Stimulated activated CD4-positive, alpha-beta T cell treated with anti-CD3 and anti-CD28 coated beads, Interleukin-1b, Interleukin-23, amount 100 ng/mL, for 4 hours (primary cell): ENCODE measurements at regions not wholly inside any gene's neighbourhood (a gene's known extent, or its start where the extent isn't known, plus 50 kb on each side); places are given as distances from the start of the nearest gene placed in this dataset.

Source experiments
- DNase-seq, 2 donors: peaks; one replicate each; pipeline ENCODE4 v3.0.0-alpha.2; 2020; ENCODE audit warnings: low read depth in 2 of 2

- no peak for DNase-seq
These were observed 102.2 kb upstream of the SASH1 start for GRCh38 chr6:148240461-148240840.

DNA sequence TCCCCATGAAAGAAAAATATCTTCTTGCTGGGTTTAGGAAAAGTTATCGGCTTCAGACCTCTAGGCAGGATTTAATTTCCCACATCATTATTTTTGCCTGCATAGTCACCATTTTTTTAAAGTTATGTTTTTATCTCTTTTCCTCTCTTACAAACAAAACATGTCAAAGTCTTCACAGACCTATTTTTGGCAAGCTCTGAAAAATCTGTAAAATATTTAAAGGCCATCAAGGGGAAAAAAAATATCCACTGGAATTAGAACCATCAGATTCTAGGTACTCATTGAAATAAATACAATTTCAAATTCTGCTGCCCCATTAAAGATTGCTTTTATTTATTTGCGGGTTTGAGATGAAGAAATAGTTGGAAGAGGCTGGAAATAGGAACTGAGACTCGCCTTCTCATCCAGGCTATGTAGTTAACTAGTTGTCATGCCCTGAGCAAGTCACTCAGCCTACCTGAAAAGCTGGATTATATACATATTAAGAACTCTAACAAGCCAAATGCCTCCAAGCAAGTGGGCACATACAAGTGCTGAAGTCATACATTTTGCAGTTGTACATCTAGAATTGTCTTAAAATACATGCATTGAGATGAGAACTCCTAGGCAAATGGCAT is 101.7 kb upstream of the SASH1 start:
- no peak for DNase-seq

DNA sequence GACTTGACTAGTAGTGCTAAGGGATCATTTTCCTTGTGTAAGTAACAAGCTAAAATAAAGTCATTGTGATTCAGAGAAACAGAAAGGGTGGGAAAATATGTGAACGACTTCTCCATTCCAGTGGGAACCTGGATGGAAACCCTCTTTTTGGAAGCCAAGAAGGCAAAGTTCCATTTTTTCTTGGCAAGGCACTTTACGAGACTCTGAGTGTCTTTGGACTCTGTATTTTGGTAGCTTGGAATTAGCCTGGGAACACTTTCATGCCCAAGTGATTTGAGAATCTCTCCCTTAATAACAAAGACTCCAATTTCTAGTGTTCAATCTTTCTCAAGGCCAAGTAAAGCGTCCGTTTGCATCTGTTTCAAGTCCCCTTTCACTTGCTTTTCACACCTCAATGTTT is 100.5 kb upstream of the SASH1 start:
- DNase-seq, result no peak

GRCh38 chr6:148244217-148244935 is 98.3 kb upstream of the SASH1 start:
- no peak for DNase-seq

DNA sequence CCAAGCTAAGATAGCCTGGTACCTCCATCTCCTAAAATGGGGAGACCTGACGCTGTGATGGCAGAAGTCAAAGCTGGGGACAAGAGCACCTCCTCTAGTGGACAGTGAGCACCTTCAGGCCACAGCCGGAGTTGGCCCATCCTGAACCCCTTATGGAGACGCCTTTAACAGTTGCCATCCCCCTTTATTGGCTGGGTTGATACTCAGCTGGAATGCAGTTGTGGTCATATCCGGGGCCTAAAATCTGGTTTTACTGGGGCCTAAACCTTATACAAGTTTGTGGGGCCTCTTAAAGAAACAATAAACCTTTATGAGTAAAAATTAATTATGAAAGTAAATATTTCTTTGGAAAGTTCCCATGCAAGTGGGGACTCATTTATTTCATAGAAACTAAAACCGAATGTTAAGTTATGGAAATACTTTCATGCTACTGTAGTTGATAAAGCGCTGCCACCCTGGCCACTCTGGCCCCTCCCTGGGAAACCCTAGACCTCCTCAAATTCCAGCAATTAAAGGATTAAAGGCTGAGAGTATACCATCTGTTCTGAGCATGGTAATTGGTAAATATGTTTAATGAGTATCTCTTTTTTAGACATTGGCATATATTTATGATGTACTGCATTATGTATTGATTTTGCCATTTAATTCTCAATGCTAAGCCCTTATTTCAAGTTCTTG is 95.1 kb upstream of the SASH1 start:
- DNase-seq, result no peak

DNA sequence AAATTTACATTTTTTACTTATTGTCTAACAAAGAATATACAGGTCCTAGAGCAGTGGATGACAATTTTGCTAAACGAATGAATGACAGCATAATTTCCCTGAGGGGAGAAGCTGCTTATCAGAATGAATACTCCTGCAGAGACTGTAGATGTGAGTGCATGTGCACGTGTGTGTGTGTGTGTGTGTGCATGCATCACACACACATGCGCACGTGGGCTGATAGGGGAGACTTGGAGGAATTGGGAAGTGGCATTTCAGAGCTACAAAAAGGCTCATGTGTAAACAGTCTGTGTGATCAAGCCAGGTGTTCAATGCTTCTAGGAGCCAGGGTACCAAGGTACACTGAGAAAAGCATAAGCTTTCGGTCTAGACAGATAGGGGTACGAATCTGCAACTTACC is 93.5 kb upstream of the SASH1 start:
- no peak for DNase-seq

DNA sequence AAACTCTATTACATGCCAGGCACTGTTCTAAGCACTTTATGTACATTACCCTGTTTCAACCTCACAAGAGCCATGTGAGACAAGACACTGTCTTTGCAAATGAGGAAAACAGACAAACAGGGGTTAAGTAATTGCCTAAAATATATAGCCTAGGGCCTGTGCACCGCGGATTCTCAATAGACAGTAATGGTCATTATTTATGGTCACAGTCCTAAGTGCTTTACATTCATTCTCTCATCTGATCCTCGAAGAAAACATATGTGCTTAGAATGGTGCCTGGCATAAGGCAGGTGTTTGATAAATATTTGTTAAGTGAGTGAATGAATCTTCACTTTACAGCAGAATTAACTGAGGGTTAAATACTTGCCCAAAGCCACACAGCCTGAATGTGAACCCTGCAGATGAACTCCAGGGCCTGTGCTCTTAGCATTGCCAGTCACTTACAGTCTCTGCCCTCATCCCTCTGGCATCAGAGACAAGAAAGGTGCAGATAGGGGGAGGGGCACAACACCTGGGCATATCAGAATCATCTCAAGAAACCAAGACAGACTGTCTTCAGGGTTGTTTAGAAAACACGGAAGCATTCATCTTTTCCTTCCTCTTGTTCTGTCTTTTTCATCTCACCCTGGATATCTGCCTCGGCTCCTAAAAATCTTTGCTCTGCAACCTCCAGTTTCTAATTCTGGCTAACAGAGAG is 92.8 kb upstream of the SASH1 start:
- no peak for DNase-seq

DNA sequence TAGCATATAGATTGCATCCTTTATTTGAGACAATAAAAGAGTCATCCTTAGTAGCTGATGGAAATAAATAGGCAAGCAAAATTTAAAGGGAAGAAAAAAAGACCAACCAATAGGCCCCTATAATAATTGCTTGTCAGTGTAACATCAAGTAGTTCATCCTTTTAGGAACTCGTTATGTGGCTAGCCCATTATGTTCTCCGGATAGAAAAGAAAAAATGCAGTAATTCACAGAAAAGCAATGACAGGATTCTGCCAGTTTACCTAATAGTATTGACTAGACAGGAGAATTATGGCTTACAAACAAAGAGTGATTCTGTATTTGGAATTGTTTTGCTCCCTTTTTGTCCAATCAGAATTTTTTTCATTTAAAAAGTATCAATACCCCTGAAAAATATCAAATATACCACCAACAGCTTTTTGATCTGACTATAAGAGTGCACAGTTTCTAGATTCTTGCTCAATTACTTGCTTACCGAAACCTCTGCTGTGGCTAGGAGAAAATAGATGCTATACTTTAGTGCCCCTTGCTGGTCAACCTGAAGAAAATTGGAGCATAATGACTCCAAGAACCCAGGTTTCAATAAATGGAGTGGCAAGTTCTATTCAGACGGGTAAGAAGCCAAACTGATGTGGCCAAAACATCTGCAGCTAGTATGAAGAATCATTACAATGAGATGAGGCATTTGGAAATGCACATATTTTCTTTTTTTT is 91.5 kb upstream of the SASH1 start:
- no peak for DNase-seq

DNA sequence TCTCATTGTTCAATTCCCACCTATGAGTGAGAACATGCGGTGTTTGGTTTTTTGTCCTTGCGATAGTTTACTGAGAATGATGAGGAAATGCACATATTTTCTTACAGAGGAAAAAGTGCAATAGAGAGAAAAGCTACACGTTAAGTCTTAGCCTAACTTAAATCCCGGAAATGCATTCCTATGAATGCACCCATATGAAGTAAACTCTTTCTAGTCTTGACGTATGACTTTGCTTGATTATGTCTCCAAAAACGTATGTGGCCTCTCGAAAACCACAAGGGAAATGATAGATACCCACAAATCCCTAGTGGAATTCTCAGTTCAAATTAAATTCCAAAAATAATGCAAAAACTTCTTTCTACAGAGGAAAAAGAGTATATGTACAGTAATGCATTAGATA is 90.7 kb upstream of the SASH1 start:
- no peak for DNase-seq

DNA sequence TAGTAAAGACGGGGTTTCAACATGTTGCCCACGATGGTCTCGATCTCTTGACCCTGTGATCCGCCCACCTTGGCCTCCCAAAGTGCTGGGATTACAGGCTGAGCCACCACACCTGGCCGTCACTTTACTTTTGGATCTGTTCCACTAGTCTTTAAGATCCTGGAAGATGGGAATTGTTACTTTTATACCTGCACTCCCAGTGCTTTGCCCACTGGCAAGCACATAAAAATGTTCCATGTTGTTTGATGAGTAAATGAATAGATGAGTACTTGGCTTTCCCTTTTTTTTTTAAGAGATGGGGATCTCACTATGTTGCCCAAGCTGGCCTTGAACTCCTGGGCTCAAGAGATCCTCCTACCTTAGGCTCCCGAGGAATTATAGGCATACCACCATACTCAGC is 84.8 kb upstream of the SASH1 start:
- no peak for DNase-seq

GRCh38 chr6:148258868-148259267 is 83.8 kb upstream of the SASH1 start:
- DNase-seq, result no peak

GRCh38 chr6:148261470-148261869 is 81.2 kb upstream of the SASH1 start:
- no peak for DNase-seq

GRCh38 chr6:148263010-148263409 is 79.6 kb upstream of the SASH1 start:
- DNase-seq, result no peak

- no peak for DNase-seq
These were observed 78.7 kb upstream of the SASH1 start for GRCh38 chr6:148263961-148264360.

- DNase-seq, result no peak
These were observed 77.6 kb upstream of the SASH1 start for GRCh38 chr6:148265054-148265453.

DNA sequence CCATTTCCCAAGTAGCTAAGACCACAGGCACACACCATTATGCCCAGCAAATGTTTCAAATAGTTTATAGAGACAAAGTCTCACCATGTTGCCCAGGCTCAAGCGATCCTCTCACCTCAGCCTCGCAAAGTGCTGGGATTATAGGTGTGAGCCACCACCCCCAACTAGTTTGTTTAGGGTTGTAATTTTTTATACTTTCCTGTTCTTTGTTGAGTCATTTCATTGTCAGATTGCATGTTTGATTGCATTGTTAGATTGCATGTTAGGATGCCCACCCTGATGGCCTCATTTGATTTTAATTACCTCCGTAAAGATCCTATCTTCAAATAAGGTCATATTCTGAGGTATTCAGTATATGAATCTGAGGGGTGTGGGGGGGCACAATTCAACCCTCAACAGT is 73.3 kb upstream of the SASH1 start:
- no peak for DNase-seq

GRCh38 chr6:148271711-148272439 is 70.8 kb upstream of the SASH1 start:
- DNase-seq, result no peak

DNA sequence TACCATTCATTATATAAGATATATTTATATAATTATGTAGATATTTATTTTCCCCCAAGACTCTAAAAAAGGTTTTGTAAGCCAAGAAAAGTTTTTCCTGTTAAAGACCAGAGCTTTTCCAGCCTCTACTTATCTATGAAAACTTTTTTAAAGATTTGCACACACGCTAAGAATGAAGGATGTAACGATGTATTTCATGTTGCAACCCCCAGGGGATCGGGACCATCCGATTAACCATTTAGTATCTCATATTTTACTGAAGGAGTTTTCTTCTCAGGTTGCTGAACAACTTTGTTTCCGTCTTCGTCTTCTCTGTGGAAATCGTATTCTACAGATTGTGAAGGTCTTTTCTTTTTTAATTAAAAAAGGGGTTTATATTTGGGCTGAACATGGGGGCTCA is 70.0 kb upstream of the SASH1 start:
- no peak for DNase-seq

- no peak for DNase-seq
These were observed 68.5 kb upstream of the SASH1 start for GRCh38 chr6:148273962-148274752.

GRCh38 chr6:148274809-148275208 is 67.8 kb upstream of the SASH1 start:
- no peak for DNase-seq

- no peak for DNase-seq
These were observed 57.4 kb upstream of the SASH1 start for GRCh38 chr6:148285205-148285604.
